Prostate gland (tissue), 2 donors: ENCODE measurements at regions not wholly inside any gene's neighbourhood (a gene's known extent, or its start where the extent isn't known, plus 50 kb on each side); places are given as distances from the start of the nearest gene placed in this dataset.

ENCODE experiments used
- CTCF ChIP-seq, 4 experiments: fragments of 200-600 bp in 2 of 4; fragments of 450-650 bp in 2 of 4; sonication (generic) in 2 of 4; IDR thresholded peaks; 1 replicate in 3 of 4; 2 replicates in 1 of 4; pipeline ENCODE4 v1.5.1; 2016 to 2019; ENCODE audit warnings: antibody characterized with exemption in 4 of 4, mild to moderate bottlenecking in 2 of 4, moderate library complexity in 2 of 4
- POLR2A ChIP-seq: fragments of 450-650 bp; IDR thresholded peaks from one replicate; pipeline ENCODE4 v1.6.1; 2016; ENCODE audit warnings: antibody characterized with exemption, mild to moderate bottlenecking
- POLR2AphosphoS5 ChIP-seq: sonication (generic); formaldehyde crosslinking; IDR thresholded peaks from one replicate; pipeline ENCODE4 v1.6.1; 2017; ENCODE audit warnings: antibody characterized with exemption

- no peak for TF ChIP-seq CTCF (IDR thresholded peaks at IDR 0.05)
- TF ChIP-seq POLR2A, result no peak
- TF ChIP-seq POLR2AphosphoS5, result no peak
Observed at GRCh38 chr22:48072777-48073176, 1310.3 kb downstream of the TBC1D22A start.
